Testis (tissue), 2 donors: ENCODE measurements at regions not wholly inside any gene's neighbourhood (a gene's known extent, or its start where the extent isn't known, plus 50 kb on each side); places are given as distances from the start of the nearest gene placed in this dataset.

Experiments used
- CTCF ChIP-seq, 3 experiments: fragments of 450-650 bp in 2 of 3; fragments of 200-600 bp in 1 of 3; sonication (generic) in 1 of 3; IDR thresholded peaks; one replicate each; pipeline ENCODE4 v1.5.1; 2016 to 2019; ENCODE audit warnings: antibody characterized with exemption in 3 of 3, mild to moderate bottlenecking in 2 of 3, moderate library complexity in 1 of 3
- POLR2A ChIP-seq: fragments of 450-650 bp; IDR thresholded peaks from one replicate; pipeline ENCODE4 v1.6.1; 2017; ENCODE audit warnings: antibody characterized with exemption, mild to moderate bottlenecking, moderate library complexity

- TF ChIP-seq CTCF (IDR thresholded peaks at IDR 0.05) (no peak), POLR2A (no peak)
Observed at GRCh38 chr6:23034926-23035325, 465.6 kb downstream of the HDGFL1 start.
